Activated CD4-positive, alpha-beta memory T cell treated with anti-CD3 and anti-CD28 coated beads for 36 hours (primary cell): ENCODE measurements at regions not wholly inside any gene's neighbourhood (a gene's known extent, or its start where the extent isn't known, plus 50 kb on each side); places are given as distances from the start of the nearest gene placed in this dataset.

ENCODE experiments used
- CTCF ChIA-PET: fragments of 350-600 bp; sonication (Branson Sonifier 250); formaldehyde crosslinking; loops from one replicate; lab custom pipeline; 2021; ENCODE audit warnings: antibody characterized with exemption, inconsistent platforms; lab: Charles Lee
- POLR2A ChIA-PET: fragments of 350-600 bp; sonication (Branson Sonifier 250); formaldehyde crosslinking; loops from one replicate; lab custom pipeline; 2021; ENCODE audit warnings: antibody characterized with exemption; lab: Charles Lee
- DNase-seq: peaks from one replicate; pipeline ENCODE4 v3.0.0-alpha.2; 2020
- H3K27ac Mint-ChIP-seq: one replicate; pipeline ENCODE4 v1.8.0; 2021; ENCODE audit warnings: mixed read lengths
- H3K27me3 Mint-ChIP-seq: one replicate; pipeline ENCODE4 v1.8.0; 2021; ENCODE audit warnings: mixed read lengths
- H3K36me3 Mint-ChIP-seq: one replicate; pipeline ENCODE4 v1.8.0; 2021; ENCODE audit warnings: mixed read lengths
- H3K4me1 Mint-ChIP-seq: one replicate; pipeline ENCODE4 v1.8.0; 2021; ENCODE audit warnings: low read depth, mixed read lengths
- H3K4me3 Mint-ChIP-seq: one replicate; pipeline ENCODE4 v1.8.0; 2021; ENCODE audit warnings: mild to moderate bottlenecking, mixed read lengths
- H3K9me3 Mint-ChIP-seq: one replicate; pipeline ENCODE4 v1.8.0; 2021; ENCODE audit warnings: mixed read lengths
- intact Hi-C: fragments of 100-400 bp; cut with micrococcal nuclease; formaldehyde crosslinking; loops from one replicate; pipeline ENCODE4 v1.15.1; 2023

DNA sequence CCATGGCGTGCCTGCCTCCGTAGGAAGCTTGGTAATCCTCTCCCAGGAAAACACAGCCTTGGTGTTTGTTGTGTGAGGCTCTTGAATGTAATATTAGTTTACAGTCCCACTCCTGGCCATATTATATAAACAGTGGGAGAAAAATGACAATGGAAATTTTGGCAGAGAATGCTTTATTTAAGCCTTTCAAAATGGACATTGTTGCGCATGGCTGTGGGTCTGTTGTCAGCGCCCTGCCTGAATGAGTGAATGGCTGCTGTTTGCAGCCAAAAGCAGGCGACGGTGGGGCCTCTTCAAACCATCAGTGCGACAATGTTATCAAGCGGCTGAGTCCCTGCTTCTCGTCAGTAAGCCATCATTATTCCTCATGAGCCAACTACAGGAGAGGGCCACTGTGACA is 201.8 kb upstream of the RMST start:
- Mint-ChIP-seq H3K27ac (no peak overlapping the region), H3K9me3 (no peaks in the 10 kb centered on the region), H3K4me1 (no peaks in the 10 kb centered on the region), H3K36me3 (no peaks in the 10 kb centered on the region), H3K27me3 (no peaks in the 10 kb centered on the region), H3K4me3 (no peak overlapping the region)
- ChIA-PET POLR2A (no interaction called here), CTCF (no interaction called here)
- DNase-seq, result no peak
- intact Hi-C loops, result no loop called here

DNA sequence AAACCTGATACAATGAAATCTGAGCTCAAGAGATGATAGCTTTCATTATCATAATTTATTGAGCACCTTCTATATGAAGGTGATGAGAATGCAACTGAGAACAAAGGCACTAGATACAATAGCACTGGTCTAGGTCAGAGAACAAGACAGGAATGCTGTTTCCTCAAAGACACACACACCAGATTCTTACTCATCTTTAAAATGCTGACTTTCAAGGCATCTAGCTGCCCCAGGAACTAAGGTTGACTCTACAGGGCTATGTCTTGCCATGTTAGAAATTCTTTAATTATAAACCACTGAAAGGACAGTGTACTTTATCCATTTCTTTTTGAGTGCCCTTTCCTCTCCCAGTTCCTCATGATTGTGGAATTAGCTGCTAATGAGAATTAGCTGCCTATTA is 195.4 kb upstream of the RMST start:
- no peaks in the 10 kb centered on the region for H3K36me3 Mint-ChIP-seq

DNA sequence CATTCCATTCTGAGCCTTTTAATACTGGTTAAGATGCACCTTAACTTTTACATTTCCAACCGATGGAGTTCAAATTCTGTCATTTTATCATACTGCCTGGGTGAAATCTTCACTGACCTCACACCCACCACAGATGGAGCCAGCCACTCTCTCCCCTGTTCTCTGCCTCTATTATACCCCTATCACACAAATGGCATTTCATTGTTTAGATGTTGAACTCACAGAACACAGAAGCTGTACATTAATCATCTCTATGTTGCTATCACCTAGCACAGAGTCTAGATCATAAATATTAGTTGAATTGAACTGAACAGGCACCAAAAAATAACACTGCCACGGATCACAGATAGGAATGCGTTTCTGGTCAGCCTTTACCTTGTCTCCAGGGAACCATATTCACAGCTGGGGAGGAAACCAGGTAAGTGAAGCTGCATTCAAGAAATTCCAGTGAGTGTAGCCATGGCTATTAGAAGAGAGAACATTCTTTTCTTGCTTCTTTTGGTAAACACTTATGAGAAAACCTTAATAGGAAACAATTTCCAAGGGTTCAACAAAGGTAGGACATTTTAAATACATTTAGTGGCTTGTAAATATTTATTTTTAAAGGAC is 194.9 kb upstream of the RMST start:
- CTCF ChIA-PET, result no interaction called here
- intact Hi-C loops, result no loop called here
- H3K36me3 Mint-ChIP-seq, result no peaks in the 10 kb centered on the region

More for the DNA sequence above, 195.4 kb upstream of the RMST start:
- ChIA-PET POLR2A (no interaction called here), CTCF (no interaction called here)
- Mint-ChIP-seq H3K9me3 (peaks cover 8% of the 10 kb centered on the region), H3K4me1 (no peaks in the 10 kb centered on the region), H3K4me3 (no peak overlapping the region), H3K27ac (no peak overlapping the region), H3K27me3 (peaks cover 7% of the 10 kb centered on the region)
- DNase-seq, result no peak
- intact Hi-C loops, result no loop called here

DNA sequence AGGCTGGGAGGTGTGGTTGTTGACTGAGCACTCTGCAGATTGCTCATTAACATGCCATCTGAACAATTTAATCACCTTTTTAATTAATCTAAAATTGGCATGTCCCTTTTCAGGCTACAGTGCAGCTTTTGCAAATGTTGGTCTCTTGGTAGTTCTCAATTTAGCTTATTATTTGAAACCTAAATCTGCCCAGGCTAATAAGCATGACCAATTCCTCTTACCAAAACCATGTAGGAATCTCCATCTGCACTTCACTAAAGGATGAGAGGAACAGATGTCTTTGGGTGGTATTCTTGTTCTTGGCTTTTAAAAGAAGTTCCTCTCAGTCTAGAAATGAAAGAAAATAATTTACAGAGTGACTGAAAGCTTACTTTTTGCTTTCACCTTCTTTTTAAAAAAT is 190.1 kb upstream of the RMST start:
- H3K4me3 Mint-ChIP-seq, result no peak overlapping the region
- ChIA-PET CTCF (interaction anchor here (2.4 kb wide), 1 partner anchor 10 kb away, joined by 5 read pairs; no protein-coding TSS in a partner anchor), POLR2A (no interaction called here)
- no peaks in the 10 kb centered on the region for H3K4me1 Mint-ChIP-seq
- intact Hi-C loops, result no loop called here
- no peak overlapping the region for H3K27ac Mint-ChIP-seq
- H3K9me3 Mint-ChIP-seq, result peaks cover 8% of the 10 kb centered on the region
- no peaks in the 10 kb centered on the region for H3K36me3 Mint-ChIP-seq
- DNase-seq, result no peak
- peaks cover 23% of the 10 kb centered on the region for H3K27me3 Mint-ChIP-seq

More for the DNA sequence above, 194.9 kb upstream of the RMST start:
- Mint-ChIP-seq H3K4me1 (no peaks in the 10 kb centered on the region), H3K27ac (no peak overlapping the region), H3K27me3 (peaks cover 7% of the 10 kb centered on the region), H3K4me3 (no peak overlapping the region), H3K9me3 (peaks cover 8% of the 10 kb centered on the region)
- DNase-seq, result no peak
- POLR2A ChIA-PET, result interaction anchor here (1.0 kb wide), 1 partner anchor 31 kb away, joined by 3 read pairs; no protein-coding TSS in a partner anchor

- ChIA-PET POLR2A (no interaction called here), CTCF (no interaction called here)
- H3K9me3 Mint-ChIP-seq, result peaks cover 3% of the 10 kb centered on the region
- H3K4me1 Mint-ChIP-seq, result no peaks in the 10 kb centered on the region
- no peak for DNase-seq
- intact Hi-C loops, result no loop called here
- no peak overlapping the region for H3K4me3 Mint-ChIP-seq
- no peaks in the 10 kb centered on the region for H3K36me3 Mint-ChIP-seq
- peaks cover 18% of the 10 kb centered on the region for H3K27me3 Mint-ChIP-seq
- no peak overlapping the region for H3K27ac Mint-ChIP-seq
These were observed 188.2 kb upstream of the RMST start for GRCh38 chr12:97274386-97274785.

DNA sequence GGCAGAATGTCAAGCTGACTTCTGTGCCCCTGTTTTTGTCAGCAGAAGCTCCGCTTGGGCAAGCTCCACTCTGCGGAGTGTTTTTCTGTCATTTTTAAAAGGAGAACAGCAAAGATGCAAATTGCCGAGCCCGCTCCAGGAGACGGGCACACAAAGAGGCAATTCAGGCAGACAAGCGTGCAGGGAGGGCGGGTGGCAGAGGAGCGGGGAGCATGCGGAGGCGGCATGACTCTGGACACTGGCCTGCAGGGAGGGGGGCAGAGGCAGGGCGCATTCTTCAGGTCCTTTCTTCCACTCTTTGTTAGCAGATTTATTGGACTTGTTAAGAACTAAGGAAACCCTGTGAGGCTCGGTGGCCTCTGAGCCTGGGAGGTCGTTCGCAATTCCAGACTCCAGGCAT is 187.3 kb upstream of the RMST start:
- no peak for DNase-seq
- intact Hi-C loops, result no loop called here
- Mint-ChIP-seq H3K9me3 (peaks cover 3% of the 10 kb centered on the region), H3K4me1 (no peaks in the 10 kb centered on the region), H3K4me3 (no peak overlapping the region), H3K27me3 (peaks cover 18% of the 10 kb centered on the region), H3K36me3 (no peaks in the 10 kb centered on the region), H3K27ac (no peak overlapping the region)
- ChIA-PET CTCF (no interaction called here), POLR2A (no interaction called here)

DNA sequence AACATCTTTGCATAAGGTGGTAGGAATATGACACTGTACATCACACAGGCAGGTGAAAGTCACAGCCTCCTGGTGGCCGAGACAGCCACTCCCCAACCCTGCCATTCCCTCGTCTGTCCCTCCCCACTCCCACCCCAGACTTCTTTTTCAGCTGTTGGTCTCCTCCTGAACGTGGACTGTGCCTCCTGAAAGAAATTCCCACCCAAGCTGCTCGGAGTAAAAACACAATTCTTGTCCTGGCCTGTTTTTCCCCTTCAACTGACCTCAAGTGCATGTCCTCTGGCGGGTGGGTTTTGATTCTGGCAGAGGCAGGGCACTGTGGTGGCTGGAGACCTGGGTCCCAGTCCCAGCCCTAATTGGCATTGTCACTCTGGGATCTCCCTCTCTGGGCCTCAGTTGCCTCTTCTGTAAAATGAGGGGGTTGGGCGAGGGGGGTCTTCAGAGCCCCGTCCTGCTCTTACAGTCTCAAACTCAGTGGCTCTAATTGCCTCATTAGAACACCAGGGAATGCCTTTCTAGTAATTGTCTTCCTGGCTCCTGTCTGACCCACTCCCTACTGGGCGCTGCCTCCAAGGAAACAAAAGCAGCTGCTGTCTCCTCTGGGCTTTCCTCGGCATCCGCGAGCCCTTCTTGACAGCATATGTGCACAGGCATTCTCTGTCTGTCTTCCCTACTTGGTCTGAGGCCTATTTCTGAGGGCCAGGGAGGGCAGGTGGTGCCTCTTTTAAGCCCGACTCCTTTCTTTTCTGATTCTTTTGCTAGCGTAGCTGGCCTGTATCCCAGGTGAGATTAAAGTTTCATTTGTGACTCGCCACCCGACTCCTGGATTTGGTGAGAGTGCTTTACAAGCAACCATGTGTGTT is 186.6 kb upstream of the RMST start:
- Mint-ChIP-seq H3K27ac (no peak overlapping the region), H3K4me1 (no peaks in the 10 kb centered on the region), H3K9me3 (peaks cover 3% of the 10 kb centered on the region), H3K27me3 (peaks cover 18% of the 10 kb centered on the region), H3K36me3 (no peaks in the 10 kb centered on the region), H3K4me3 (no peak overlapping the region)
- ChIA-PET POLR2A (no interaction called here), CTCF (no interaction called here)
- no peak for DNase-seq
- intact Hi-C loops, result no loop called here

GRCh38 chr12:97276661-97277429 is 185.8 kb upstream of the RMST start:
- intact Hi-C loops, result no loop called here
- ChIA-PET POLR2A (no interaction called here), CTCF (no interaction called here)
- no peaks in the 10 kb centered on the region for H3K4me1 Mint-ChIP-seq
- no peak overlapping the region for H3K27ac Mint-ChIP-seq
- no peak overlapping the region for H3K4me3 Mint-ChIP-seq
- DNase-seq, result no peak
- peaks cover 16% of the 10 kb centered on the region for H3K27me3 Mint-ChIP-seq
- H3K36me3 Mint-ChIP-seq, result no peaks in the 10 kb centered on the region
- H3K9me3 Mint-ChIP-seq, result peaks cover 1% of the 10 kb centered on the region

GRCh38 chr12:97283297-97283696 is 179.3 kb upstream of the RMST start:
- ChIA-PET CTCF (interaction anchor here (1.3 kb wide), 1 partner anchor 10 kb away, joined by 5 read pairs; no protein-coding TSS in a partner anchor), POLR2A (no interaction called here)
- H3K36me3 Mint-ChIP-seq, result no peaks in the 10 kb centered on the region
- H3K27ac Mint-ChIP-seq, result no peak overlapping the region
- peak; percentile 18 for DNase-seq
- H3K27me3 Mint-ChIP-seq, result peaks cover 6% of the 10 kb centered on the region
- H3K4me3 Mint-ChIP-seq, result no peak overlapping the region
- H3K9me3 Mint-ChIP-seq, result no peaks in the 10 kb centered on the region
- intact Hi-C loops, result no loop called here
- H3K4me1 Mint-ChIP-seq, result no peaks in the 10 kb centered on the region

DNA sequence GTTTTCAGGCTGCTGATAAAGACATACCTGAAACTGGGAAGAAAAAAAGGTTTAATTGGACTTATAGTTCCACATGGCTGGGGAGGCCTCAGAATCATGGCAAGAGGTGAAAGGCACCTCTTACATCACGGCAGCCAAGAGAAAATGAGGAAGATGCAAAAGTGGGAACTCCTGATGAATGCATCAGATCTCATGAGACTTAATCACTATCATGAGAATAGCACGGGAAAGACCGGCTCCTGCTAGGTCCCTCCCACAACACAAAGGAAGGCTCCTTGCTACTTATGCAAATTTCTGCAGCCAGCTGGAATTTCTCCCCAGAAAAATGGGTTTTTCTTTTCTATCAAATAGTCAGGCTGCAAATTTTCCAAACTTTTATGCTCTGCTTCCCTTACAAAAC is 174.1 kb upstream of the RMST start:
- intact Hi-C loops, result no loop called here
- peaks cover 9% of the 10 kb centered on the region for H3K27me3 Mint-ChIP-seq
- H3K4me1 Mint-ChIP-seq, result no peaks in the 10 kb centered on the region
- H3K9me3 Mint-ChIP-seq, result no peaks in the 10 kb centered on the region
- no peaks in the 10 kb centered on the region for H3K36me3 Mint-ChIP-seq
- DNase-seq, result no peak
- ChIA-PET POLR2A (no interaction called here), CTCF (no interaction called here)
- no peak overlapping the region for H3K4me3 Mint-ChIP-seq
- H3K27ac Mint-ChIP-seq, result no peak overlapping the region

DNA sequence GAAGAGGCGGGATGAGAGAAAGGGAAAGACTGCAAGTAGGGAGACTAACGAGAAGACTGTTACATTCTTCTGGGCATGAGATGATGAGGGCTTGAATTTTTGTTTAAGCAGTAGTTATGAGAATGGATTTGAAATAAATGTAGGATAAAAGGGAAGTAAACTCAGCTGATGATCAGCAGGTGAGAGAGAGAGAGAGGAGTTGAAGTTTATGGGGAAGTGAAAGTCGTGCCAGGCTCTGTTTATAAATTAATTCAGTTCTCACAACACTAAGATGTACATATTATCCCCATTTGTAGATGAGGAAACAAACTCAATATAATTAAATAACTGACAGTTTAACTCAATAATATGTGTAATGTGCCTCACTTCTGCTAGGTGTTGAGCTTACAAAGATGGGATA is 170.0 kb upstream of the RMST start:
- H3K9me3 Mint-ChIP-seq, result peaks cover 7% of the 10 kb centered on the region
- DNase-seq, result no peak
- H3K4me3 Mint-ChIP-seq, result no peak overlapping the region
- peaks cover 16% of the 10 kb centered on the region for H3K27me3 Mint-ChIP-seq
- no peaks in the 10 kb centered on the region for H3K36me3 Mint-ChIP-seq
- intact Hi-C loops, result no loop called here
- no peaks in the 10 kb centered on the region for H3K4me1 Mint-ChIP-seq
- ChIA-PET POLR2A (no interaction called here), CTCF (no interaction called here)
- H3K27ac Mint-ChIP-seq, result no peak overlapping the region

GRCh38 chr12:97293541-97293940 is 169.1 kb upstream of the RMST start:
- no peak for DNase-seq
- Mint-ChIP-seq H3K4me3 (no peak overlapping the region), H3K36me3 (no peaks in the 10 kb centered on the region), H3K27me3 (peaks cover 17% of the 10 kb centered on the region), H3K9me3 (peaks cover 7% of the 10 kb centered on the region), H3K4me1 (no peaks in the 10 kb centered on the region), H3K27ac (no peak overlapping the region)
- intact Hi-C loops, result no loop called here
- POLR2A ChIA-PET, result no interaction called here
- CTCF ChIA-PET, result interaction anchor here (1.0 kb wide), 1 partner anchor 14 kb away, joined by 7 read pairs; no protein-coding TSS in a partner anchor
